Nephron (organoid): ENCODE measurements at regions not wholly inside any gene's neighbourhood (a gene's known extent, or its start where the extent isn't known, plus 50 kb on each side); places are given as distances from the start of the nearest gene placed in this dataset.
A peak's percentile ranks its signal among the peaks of the same experiment; 100 is the strongest.
"Not testable (repeated sequence)": the region's sequence is repeated elsewhere in the genome, so short reads cannot be mapped to it uniquely, and the experiment has no call there.

ENCODE experiments used
- H3K27ac Mint-ChIP-seq, 3 experiments: 2 replicates each; pipeline ENCODE4 v1.8.0; 2020; ENCODE audit warnings: mixed read lengths in 3 of 3, mild to moderate bottlenecking in 2 of 3, moderate library complexity in 1 of 3
- H3K27me3 Mint-ChIP-seq: 2 replicates; pipeline ENCODE4 v1.8.0; 2021; ENCODE audit warnings: low read depth, mild to moderate bottlenecking, moderate library complexity, mixed read lengths
- H3K36me3 Mint-ChIP-seq: 2 replicates; pipeline ENCODE4 v1.8.0; 2020; ENCODE audit warnings: low read depth, mixed read lengths
- H3K4me1 Mint-ChIP-seq: 2 replicates; pipeline ENCODE4 v1.8.0; 2020; ENCODE audit warnings: mixed read lengths
- H3K4me3 Mint-ChIP-seq, 3 experiments: 2 replicates each; pipeline ENCODE4 v1.8.0; 2020; ENCODE audit warnings: mild to moderate bottlenecking in 3 of 3, mixed read lengths in 3 of 3, moderate library complexity in 2 of 3
- H3K9me3 Mint-ChIP-seq: 2 replicates; pipeline ENCODE4 v1.8.0; 2020; ENCODE audit warnings: mixed read lengths
- TF ChIP-seq, protein P1 (sequence below), 3 experiments: fragments of 200-600 bp; sonication (generic); IDR thresholded peaks; one replicate each; pipeline ENCODE4 v1.5.0; 2021; ENCODE audit warnings: antibody characterized with exemption in 3 of 3; ENCODE audit not compliant: unreplicated experiment in 3 of 3

DNA sequence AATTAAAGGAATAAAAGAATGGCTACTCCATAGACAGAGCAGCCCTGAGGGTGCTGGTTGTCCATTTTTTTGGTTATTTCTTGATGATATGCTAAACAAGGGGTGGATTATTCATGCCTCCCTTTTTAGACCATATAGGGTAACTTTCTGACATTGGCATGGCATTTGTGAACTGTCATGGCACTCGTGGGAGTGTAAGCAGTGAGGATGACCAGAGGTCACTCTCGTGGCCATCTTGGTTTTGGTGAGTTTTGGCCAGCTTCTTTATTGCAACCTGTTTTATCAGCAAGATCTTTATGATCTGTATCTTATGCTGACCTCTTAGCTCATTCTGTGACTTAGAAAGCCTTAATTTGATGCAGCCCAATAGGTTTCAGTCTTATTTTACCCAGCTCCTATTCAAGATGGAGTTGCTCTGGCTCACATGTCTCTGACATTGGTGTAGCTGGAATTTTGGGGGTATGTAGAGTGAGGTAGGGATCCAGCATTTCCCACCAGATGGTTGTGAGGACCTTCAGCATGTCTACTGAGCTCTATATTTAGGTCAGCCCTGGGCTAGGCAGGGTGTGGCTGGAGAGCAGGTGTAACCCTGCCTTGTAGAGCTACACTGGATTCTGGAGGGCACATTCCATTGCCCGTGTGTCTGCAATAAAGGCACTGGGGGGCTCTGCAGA is 103.5 kb upstream of the SLC38A2 start:
- TF ChIP-seq, protein P1, sequence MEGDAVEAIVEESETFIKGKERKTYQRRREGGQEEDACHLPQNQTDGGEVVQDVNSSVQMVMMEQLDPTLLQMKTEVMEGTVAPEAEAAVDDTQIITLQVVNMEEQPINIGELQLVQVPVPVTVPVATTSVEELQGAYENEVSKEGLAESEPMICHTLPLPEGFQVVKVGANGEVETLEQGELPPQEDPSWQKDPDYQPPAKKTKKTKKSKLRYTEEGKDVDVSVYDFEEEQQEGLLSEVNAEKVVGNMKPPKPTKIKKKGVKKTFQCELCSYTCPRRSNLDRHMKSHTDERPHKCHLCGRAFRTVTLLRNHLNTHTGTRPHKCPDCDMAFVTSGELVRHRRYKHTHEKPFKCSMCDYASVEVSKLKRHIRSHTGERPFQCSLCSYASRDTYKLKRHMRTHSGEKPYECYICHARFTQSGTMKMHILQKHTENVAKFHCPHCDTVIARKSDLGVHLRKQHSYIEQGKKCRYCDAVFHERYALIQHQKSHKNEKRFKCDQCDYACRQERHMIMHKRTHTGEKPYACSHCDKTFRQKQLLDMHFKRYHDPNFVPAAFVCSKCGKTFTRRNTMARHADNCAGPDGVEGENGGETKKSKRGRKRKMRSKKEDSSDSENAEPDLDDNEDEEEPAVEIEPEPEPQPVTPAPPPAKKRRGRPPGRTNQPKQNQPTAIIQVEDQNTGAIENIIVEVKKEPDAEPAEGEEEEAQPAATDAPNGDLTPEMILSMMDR (IDR thresholded peaks at IDR 0.05; ENCODE audit: unreplicated experiment in 3 of 3), result no peak
- Mint-ChIP-seq H3K36me3 (no peaks in the 10 kb centered on the region), H3K9me3 (no peaks in the 10 kb centered on the region), H3K27me3 (no peaks in the 10 kb centered on the region), H3K4me1 (peaks cover 44% of the 10 kb centered on the region), H3K4me3 (no peak overlapping the region), H3K27ac (peak overlapping the region in 1 of 3 experiments; percentile 11)

DNA sequence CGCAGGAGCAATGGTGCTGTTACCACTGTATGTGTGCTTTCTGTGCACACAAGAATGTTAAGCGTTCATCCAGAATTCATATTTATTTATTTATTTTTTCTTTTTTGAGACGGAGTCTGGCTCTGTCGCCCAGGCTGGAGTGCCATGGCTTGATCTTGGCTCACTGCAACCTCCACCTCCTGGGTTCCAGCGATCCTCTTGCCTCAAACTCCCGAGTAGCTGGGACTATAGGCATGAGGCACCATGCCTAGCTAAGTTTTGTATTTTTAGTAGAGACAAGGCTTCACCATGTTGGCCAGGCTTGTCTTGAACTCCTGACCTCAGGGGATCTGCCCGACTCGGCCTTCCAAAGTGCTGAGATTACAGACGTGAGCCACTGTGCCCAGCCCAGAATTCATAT is 101.8 kb upstream of the SLC38A2 start:
- Mint-ChIP-seq H3K27ac (peak overlapping the region in 2 of 3 experiments; percentile 64 to 80), H3K4me1 (peaks cover 52% of the 10 kb centered on the region)
- not testable (repeated sequence) for H3K27me3 Mint-ChIP-seq, H3K9me3 Mint-ChIP-seq, H3K4me3 Mint-ChIP-seq, H3K36me3 Mint-ChIP-seq

DNA sequence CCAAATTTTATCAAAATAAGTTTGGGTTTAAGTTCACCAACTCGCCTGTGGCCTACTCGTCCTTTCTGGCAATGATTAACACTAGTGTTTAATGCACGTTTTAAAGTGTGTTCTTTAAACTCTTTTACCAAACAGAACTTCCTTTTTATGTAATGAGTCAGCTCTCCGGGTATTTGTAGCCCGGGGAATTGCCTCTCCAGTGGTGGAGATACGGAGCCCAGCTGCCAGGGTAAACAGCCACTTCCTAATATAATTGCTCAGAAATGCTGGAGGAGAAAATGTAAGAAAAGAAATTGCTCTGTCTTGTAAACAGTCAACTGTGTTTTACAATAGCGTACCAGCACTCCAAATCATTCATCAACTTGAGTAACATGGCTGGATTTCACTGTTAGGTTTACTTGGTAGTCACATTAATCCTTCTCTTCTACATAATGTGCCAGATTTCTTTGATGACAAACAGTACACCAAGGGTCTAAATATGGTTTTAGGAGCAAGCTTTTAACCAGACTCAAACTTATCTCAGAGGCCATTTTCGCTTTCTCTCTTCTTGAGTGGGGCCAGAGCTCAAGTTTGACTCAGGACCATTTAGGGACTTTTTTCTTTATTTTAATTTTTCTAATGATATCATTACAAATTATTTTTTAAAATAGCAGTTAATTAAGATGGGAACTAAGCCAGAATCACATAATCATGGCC is 101.2 kb upstream of the SLC38A2 start:
- TF ChIP-seq, protein P1 (IDR thresholded peaks at IDR 0.05; ENCODE audit: unreplicated experiment in 3 of 3), result no peak
- Mint-ChIP-seq H3K9me3 (no peaks in the 10 kb centered on the region), H3K36me3 (no peaks in the 10 kb centered on the region), H3K27me3 (no peaks in the 10 kb centered on the region), H3K4me1 (peaks cover 47% of the 10 kb centered on the region), H3K27ac (peak overlapping the region; percentile 97 to 98 (median 97)), H3K4me3 (peak overlapping the region in 1 of 3 experiments; percentile 5)

DNA sequence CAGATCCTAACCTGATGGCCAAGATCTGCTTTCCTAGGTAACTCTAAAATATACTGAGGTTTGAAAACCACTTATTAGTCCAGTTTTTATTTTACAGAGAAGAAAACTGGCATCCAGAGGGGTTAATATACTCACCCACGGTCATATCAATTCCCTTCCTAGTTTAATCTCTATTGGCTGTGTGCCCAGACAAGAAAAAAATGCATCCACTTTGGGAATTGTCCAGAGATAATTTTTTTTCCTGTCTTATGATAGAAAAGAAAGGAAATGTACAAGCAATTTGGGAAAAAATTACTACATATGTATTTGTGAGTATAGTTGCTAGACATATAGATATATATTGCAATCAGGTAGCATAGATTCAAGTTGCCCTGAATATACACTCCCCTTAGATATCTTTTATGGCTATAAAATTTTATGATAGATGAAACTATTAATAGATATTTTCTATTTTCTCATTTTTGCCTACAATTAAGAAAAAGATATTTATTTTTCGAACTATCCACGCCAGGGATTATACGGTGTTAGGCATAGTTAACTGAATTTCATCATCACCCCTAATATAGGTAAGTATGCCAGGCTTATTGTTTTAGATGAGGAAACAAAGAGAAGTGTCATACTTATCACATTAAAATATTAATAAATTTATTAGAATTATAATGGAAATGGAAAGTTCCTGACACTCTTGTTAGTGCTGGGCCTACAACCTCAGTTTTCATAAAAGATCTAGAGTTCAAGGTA is 100.5 kb upstream of the SLC38A2 start:
- peak overlapping the region in 1 of 3 experiments; percentile 29 for H3K4me3 Mint-ChIP-seq
- peak overlapping the region; percentile 97 to 98 (median 97) for H3K27ac Mint-ChIP-seq
- H3K4me1 Mint-ChIP-seq, result peaks cover 47% of the 10 kb centered on the region
- TF ChIP-seq, protein P1 (IDR thresholded peaks at IDR 0.05; ENCODE audit: unreplicated experiment in 3 of 3), result no peak
- no peaks in the 10 kb centered on the region for H3K27me3 Mint-ChIP-seq
- no peaks in the 10 kb centered on the region for H3K9me3 Mint-ChIP-seq
- no peaks in the 10 kb centered on the region for H3K36me3 Mint-ChIP-seq

DNA sequence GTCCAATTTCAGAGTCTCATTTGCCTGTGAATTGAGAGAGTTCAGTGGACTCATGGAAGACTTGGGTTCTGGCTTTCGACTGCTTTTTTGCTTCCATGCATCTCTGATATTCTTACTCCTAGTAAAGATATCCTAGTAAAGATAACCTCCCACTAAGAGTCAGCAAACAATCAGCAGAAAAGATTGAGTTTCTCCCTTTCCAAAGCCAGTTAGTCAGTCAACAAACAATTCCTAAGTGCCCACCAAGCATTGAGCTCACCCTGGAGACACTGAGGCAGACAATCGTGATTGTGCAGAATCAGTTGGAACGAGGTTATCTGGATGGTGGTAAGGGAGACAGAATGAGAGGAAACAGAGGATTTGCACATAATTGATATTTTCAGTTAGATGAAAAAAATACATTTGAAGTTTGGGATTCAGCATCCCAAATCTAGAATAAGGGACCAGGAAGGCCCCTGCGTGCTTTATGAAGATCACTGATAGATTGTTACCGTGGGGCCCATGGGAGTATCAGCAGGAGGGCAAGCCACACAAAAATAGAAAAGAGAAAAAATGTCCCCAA is 99.7 kb upstream of the SLC38A2 start:
- peaks cover 40% of the 10 kb centered on the region for H3K4me1 Mint-ChIP-seq
- no peaks in the 10 kb centered on the region for H3K27me3 Mint-ChIP-seq
- H3K4me3 Mint-ChIP-seq, result no peak overlapping the region
- no peaks in the 10 kb centered on the region for H3K9me3 Mint-ChIP-seq
- no peaks in the 10 kb centered on the region for H3K36me3 Mint-ChIP-seq
- TF ChIP-seq, protein P1 (IDR thresholded peaks at IDR 0.05; ENCODE audit: unreplicated experiment in 3 of 3), result no peak
- H3K27ac Mint-ChIP-seq, result peak overlapping the region; percentile 97 to 98 (median 97)

DNA sequence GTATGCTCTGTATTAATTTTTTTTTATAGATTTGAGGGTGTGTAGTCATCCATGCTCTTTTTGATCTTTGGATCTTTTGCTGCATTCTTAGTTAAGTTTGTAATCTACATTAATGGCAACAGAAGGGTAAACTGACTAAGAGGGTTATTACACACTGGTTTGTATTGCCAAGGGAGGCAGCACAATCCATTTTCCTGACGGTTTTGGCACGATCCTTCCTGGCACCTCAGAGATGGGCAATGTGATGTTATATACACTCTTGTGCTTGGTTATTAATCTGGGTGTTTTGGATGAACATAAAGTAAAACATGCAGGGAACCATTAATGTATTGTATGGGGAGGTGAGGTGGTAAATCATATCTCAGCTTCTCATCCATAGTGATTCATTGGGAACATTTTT is 98.8 kb upstream of the SLC38A2 start:
- TF ChIP-seq, protein P1 (IDR thresholded peaks at IDR 0.05; ENCODE audit: unreplicated experiment in 3 of 3), result no peak
- Mint-ChIP-seq H3K4me1 (peaks cover 37% of the 10 kb centered on the region), H3K9me3 (no peaks in the 10 kb centered on the region)

More for the DNA sequence above, 98.8 kb upstream of the SLC38A2 start:
- Mint-ChIP-seq H3K27ac (peak overlapping the region in 1 of 3 experiments; percentile 31), H3K27me3 (no peaks in the 10 kb centered on the region), H3K36me3 (no peaks in the 10 kb centered on the region), H3K4me3 (no peak overlapping the region)
